Urothelium cell line (cell line): ENCODE measurements at regions not wholly inside any gene's neighbourhood (a gene's known extent, or its start where the extent isn't known, plus 50 kb on each side); places are given as distances from the start of the nearest gene placed in this dataset.
A peak's percentile ranks its signal among the peaks of the same experiment; 100 is the strongest.
"Not testable (repeated sequence)": the region's sequence is repeated elsewhere in the genome, so short reads cannot be mapped to it uniquely, and the experiment has no call there.

Experiments used
- DNase-seq: peaks from one replicate; pipeline ENCODE4 v3.0.0; 2011; ENCODE audit warnings: low spot score, mixed read lengths
- FAIRE-seq: peaks from 2 replicates; lab custom pipeline; 2011; peaks lifted over from hg19 to GRCh38; lab: Jason Lieb, UNC

DNA sequence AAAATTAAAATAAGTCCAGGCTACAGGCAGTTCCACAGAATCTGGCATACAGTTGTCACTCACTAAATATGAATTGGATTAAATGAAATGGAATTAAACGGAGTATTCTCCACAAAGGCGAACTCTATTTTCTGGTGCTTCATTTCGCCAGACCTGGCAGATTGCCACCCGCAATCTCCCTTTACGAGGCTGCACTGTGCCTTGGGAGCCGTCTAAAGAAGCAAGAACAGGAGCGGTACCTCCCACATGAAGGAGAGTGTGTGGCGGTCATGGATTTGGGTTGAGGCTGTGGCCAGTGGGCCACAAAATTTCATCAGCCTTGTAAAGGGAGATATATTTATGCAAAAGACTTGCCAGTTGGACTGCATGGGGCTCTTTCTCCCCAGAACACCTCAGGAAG, 151.0 kb downstream of the OSR1 start:
- FAIRE-seq (peak; percentile 77), DNase-seq (no peak)

DNA sequence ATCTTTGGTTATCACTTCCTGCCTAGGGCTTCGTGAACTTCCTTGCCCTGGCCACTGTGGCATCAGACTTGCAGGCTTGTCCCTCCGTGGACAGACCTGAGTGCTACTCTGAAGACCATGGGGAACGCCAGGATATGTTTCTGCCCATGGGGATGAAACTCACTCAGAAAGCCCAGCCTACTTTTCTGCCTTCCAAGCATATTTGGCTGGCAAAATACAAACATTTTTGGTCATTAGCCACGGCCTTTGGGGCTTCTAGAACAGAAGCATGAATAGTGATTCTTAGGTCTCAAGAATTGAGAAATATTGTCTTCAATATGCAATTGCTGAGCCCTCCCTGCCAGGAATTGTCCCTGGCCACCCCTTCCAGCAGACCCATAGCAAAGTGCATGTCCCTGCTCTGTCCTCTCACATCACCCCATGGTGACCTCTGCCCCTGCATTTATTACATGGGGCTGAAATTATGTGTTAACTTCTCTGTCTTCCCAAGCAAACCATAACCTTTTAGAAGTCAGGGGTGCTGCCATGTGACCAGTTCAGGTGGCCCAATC, 152.4 kb downstream of the OSR1 start:
- DNase-seq (no peak), FAIRE-seq (no peak)

- FAIRE-seq (no peak), DNase-seq (no peak)
Measured at GRCh38 chr2:19203866-19204265, 154.6 kb downstream of the OSR1 start.

DNA sequence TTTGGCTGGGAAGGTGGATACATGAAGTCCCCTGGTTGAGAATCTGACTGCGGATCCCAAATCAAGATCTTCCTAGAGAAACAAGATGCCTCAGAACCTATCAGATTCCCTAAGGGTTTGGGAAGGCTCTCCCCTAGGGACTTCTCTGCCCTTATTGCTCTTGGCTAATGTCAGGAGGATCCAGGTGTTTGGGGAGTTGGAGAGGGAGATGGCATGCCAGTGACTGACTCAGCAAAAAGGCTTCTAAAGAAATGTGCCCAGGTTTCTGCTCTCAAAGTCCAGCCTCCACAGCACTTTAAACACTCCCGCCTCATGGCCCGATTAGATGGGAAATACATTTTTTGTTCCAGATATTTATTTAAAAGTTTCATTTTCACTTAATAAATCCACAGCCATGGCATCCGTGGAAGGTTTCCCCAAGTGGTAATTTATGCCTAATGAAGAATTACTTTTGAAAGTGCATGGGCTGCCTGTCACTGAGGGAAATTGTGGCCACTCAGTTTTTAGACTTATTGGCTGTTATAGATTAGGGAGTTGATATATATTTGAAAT, 156.4 kb downstream of the OSR1 start:
- DNase-seq (no peak), FAIRE-seq (no peak)

GRCh38 chr2:19198381-19198780, 160.0 kb downstream of the OSR1 start:
- no peak for DNase-seq
- no peak for FAIRE-seq

DNA sequence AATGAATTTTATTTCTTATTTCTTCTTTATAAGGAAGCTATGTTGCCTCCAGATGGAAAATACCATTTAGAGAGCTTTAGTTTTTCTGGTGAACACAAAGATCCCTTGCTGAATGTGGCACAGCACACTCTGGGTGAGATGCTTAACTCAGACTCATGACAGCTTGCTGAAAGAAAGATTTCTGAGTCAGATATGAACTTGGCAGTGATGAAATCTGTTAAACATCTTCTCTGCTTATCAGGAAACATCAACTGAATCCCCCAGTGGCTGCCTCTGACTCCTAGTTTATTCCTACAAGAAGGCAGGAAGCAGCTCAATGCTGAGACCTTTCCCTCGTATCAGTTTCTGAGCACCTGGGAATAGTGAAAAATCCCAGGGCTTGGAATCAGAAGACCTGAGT, 162.8 kb downstream of the OSR1 start:
- FAIRE-seq (no peak), DNase-seq (no peak)

- no peak for FAIRE-seq
- no peak for DNase-seq
Measured at GRCh38 chr2:19189391-19189790, 169.0 kb downstream of the OSR1 start.

- DNase-seq: peak; percentile 59
- FAIRE-seq: peak; percentile 48
Measured at GRCh38 chr2:19187323-19188020, 171.0 kb downstream of the OSR1 start.

DNA sequence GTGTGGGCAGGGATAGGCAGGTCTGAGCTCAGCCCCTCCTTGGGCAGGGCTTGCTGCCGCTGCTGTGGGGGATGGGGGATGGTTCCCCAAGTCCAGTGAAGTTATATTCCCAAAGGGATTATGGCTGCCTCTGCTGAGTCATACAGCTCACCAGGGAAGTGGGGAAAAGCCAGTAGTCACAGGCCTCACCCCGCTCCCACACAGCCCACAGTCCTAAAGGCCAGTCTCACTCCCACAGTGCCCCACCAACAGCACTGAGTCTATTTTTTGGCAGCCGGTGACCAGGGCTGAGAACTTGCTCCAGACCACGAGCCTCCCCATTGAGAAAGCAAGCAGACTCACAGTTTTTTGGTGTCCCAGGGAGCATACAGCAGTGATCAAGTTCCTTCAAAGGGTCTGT, 173.3 kb downstream of the OSR1 start:
- DNase-seq: no peak
- peak; percentile 30 for FAIRE-seq

DNA sequence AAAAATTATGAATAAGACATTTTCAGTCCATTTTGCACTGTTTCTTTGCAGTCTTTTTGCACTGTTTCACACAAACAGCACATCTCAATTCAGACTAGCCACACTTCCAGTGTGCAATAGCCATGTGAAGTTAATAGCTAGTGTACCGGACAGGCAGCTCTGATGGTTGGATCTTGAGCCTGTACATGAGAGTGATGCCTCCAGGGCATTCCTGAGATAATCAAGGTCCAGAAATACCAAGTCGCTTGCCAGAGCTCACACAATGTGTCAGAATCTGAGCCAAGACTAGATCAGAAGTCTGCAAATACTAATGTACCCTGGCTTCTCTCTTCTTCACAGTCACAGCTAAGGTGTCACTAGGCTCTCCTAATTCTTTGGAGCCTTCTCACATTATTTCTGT, 180.2 kb downstream of the OSR1 start:
- peak; percentile 37 for FAIRE-seq
- DNase-seq: no peak

DNA sequence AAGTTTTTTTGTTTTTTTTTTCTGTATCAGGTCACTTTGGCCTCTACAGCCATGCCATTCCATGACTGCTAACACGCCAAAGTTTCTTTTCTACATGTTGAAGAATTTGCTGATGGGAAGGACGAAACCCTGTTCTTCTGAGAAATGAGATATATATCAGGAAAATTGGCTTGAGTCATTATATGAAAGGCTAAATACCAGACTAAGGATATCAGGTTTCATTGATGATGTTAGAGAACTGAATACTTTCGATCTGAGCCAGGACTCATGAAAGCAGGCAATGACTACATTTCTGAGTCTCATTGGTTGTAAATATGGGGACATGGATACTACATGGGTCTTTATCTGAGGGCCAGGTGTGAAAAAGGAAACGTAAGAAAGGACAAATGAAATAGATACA, 181.4 kb downstream of the OSR1 start:
- FAIRE-seq: no peak
- no peak for DNase-seq

DNA sequence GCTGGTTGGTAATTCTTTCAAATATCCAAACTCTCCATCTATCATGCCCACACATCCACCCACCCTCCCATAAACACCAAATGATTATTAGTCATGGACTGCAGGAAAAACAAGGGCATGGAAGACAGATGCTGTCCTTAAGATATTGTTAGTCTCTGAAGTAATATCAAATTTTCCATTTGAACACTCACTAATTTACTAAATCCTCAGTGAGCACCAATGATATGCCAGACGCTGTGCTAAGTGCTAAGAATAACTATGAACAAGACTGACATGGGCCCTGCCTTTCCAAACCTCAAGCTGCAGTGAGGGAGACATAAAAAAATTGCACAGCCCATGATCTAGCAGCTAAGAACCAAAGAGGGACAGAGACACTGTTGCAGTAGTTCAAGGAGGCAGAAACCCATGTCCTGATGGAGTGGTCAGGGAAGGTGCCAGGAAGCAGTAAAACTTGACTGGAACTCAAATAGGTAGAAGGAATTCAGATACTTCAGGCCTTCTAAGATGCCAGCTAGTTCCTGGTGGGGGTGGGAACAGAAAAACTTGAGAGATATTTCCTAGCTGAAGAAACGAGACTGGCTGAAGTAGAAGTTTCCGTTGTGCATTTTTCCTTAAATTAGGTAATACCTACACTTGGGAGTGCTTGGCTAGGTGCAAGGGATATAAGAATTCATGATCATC, 182.1 kb downstream of the OSR1 start:
- FAIRE-seq (peak; percentile 9), DNase-seq (no peak)

DNA sequence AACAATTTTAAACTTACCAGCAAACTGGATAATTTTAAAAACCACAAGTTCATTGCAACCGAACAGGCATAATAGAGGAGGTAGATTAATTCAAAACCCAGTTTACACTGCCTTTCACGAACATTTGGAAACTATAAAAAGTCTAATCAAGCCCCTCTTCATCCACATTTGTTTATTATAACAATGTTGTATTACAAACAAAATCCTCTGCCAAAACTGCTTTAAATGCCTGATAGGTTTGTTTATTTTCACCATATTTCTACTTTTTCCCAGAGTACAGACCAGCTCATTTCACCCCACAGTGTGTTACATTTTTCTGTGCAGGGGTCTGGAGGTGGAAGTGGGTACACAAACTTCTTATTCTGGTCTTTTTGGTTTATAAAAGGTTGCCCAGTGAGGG, 184.2 kb downstream of the OSR1 start:
- FAIRE-seq (no peak), DNase-seq (no peak)

DNA sequence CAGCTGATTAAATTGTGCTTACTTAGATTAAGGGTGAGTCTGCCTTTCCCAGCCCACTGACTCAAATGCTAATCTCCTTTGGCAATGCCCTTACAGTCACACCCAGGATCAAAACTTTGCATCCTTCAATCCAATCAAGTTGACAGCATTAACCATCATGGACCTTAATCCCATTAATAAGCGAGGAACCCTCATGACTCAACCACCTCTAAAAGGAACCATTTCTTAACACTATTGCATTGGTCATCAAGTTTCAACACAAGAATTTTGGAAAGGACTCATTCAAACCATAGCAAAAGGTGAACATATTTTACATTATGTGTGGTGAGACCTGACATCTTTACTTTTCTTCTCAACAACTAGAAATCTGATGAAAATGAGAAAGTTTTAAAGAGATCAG, 187.0 kb downstream of the OSR1 start:
- DNase-seq: no peak
- FAIRE-seq: no peak

DNA sequence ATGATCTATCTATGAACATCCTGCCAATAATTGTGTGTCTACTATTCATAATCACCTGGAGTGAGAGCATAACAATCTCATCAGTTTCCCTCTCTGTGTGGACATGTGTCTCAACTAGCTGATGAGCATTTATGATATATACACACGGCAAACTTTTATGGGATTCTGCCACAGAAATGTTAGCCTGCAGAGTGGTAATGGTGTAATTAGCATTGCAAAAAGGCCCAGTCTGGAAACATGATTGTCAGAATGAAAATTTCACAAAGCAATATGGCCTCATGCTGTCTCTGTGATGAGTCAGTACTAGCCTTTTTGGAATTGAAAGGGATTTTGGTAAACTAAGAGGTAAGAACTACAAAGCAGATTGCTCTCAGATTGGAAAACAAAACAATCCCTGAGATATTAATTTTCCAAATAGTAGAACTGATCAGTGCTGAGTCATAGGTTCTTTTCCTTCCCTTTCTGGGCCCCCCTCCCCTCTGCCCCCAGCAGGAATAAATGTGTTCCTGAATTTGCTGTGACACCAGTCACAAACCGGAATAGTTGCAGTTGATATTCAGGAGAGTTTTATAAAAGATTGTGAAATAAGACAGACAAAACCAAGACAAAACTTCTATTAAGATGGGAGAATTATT, 189.2 kb downstream of the OSR1 start:
- no peak for FAIRE-seq
- no peak for DNase-seq

- FAIRE-seq: not testable (repeated sequence)
Measured at GRCh38 chr2:19164099-19164498, 194.3 kb downstream of the OSR1 start.

DNA sequence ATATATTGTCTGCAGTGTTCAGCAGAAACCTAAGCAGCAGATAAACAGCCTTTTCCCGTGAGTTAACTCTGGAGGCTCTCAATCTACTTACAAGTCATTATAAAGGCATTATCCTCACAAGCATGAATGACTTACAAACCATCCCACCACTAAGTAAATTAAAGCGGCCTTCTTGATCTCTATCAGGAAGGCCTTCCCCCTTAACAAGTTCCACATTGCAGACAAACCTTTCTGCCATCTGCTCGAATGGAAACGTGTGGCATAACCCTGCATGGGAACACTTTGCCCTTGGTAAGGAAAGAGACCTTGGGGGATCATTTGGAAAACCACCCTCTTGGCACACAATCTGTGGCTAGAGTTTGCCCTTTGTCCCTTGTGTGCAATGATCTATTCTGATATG, 199.5 kb downstream of the OSR1 start:
- no peak for DNase-seq
- FAIRE-seq: peak; percentile 52

More at GRCh38 chr2:19164099-19164498, 194.3 kb downstream of the OSR1 start:
- DNase-seq: not testable (repeated sequence)

DNA sequence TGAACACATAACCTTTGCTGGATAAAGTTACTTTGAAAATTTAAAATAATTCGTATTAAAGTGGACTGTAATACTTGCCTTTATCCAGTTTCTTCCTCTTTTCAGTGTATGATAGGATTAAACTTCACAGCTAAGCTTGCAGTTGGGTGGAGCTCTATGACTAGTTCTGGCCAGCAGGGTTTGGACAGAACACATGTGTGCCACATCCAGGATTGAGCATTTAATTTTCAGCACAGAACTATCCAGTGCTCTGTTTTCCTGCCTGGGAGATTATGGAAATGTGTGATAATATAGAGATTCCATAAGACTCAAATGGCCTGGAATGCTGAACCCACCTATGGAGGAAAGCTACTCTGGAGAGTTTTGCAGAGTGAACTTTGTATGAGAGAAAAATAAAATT, 200.2 kb downstream of the OSR1 start:
- FAIRE-seq (no peak), DNase-seq (no peak)

GRCh38 chr2:19156646-19157045, 201.8 kb downstream of the OSR1 start:
- FAIRE-seq (no peak), DNase-seq (no peak)

DNA sequence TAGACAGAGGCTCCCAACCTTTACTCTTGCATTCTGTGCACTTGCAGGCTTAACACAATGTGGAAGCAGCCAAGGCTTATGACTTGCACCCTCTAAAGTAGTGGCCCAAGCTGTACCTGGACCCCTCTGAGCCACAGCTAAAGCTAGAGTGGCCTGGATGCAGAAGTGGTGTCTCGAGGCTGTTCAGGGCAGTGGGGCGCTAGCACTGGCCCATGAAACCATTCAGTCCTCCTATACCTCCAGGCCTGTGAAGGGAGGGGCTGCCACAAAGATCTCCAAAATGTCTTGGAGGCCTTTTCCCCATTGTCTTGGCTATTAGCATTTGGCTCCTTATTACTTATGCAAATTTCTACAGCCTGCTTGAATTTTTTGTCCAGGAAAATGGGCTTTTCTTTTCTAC, 207.7 kb downstream of the OSR1 start:
- FAIRE-seq: no peak

DNA sequence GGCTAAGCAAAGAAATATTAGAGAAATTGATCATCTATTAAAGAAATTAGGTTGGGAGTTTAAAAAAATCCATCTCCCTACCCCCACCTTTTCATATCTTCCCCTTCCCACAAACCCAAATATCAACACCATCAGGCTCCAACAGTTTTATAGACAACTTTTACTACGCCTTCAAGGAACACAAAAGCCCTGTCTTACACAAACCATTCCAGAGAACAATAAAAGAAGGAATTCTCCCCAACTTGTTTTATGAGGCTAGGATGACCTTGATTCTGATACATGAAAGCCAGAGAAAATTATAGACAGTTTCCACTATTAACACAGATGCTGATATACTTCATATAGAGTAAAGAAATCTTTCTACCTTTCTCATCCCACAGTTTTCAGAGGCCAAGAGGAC, 211.6 kb downstream of the OSR1 start:
- no peak for FAIRE-seq
- no peak for DNase-seq

More for the DNA sequence above, 207.7 kb downstream of the OSR1 start:
- DNase-seq: no peak
